EL (cell line): ENCODE measurements at regions not wholly inside any gene's neighbourhood (a gene's known extent, or its start where the extent isn't known, plus 50 kb on each side); places are given as distances from the start of the nearest gene placed in this dataset.
"Not testable (repeated sequence)": the region's sequence is repeated elsewhere in the genome, so short reads cannot be mapped to it uniquely, and the experiment has no call there.

Experiments
- DNase-seq: peaks from one replicate; pipeline ENCODE4 v3.0.0-alpha.2; 2016

DNA sequence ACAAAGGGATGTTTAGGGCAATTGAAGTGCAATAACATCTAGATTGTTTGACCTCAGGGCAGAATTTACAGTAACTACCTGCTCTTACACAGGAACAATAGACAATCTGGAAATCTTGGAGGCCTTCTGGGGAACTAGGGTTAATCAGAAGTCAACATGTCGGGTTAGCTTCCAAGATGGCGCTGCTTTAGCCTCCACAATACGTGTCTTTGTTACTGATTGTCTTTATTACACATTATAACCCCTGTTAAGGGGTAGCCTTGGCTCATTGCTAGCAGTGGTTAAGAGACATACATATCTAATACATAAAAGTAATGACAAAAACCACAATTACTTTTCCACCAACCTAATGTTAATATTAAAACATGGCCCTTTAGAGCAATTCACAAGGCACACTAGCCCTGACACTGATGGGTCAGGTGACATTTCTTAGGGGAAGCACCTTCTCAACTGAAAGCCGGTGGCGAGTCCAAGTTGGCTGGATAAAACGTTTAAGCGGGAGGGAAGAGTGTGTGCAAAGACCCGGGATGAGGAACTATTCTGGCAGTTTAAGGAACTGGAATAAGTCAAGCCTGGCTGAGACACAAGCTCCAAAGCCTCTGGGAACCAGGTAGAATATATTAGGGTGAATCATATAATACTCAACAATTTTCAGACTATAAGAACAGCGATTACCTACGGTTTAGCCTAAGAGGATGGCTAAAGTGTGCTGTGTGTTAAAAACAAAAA lies 236.9 kb downstream of the BCAS1 start:
- DNase-seq, result no peak

DNA sequence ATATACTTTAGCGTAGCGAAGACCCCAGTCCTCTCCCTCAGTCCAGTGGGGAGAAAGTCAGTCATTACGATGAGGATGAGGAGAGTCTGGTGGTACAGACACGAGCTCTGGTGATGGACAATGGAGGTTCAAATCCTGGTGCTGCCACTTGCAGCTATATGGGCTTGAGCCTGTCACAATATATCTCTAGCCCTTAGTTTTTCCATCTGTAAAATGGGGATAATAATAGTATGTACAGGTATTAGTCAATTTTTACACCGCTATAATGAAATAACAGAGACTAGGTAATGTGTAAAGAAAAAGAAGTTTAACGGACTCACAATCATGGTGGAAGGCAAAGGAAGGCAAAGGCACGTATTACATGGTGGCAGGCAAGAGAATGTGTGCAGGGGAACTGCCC lies 237.9 kb downstream of the BCAS1 start:
- no peak for DNase-seq

DNA sequence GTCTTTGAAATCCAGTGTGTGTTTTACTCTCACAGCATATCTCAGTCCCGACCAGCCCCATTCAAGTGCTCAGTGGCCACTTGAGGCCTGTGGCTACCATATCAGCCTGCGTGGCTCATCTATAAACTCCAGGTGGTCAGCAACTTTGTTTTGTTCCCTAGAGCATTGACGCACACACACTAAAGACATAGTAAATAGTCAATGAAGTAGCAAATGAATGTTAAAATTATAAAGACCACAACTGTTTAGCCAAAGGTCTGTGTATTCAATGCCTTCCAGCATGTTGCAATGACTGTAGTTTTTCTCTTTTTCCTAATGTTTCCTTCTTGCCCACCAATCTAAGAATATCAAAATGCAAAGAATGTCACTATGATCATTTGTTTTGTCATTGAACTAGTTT lies 238.2 kb upstream of the ZNF217 start:
- no peak for DNase-seq

DNA sequence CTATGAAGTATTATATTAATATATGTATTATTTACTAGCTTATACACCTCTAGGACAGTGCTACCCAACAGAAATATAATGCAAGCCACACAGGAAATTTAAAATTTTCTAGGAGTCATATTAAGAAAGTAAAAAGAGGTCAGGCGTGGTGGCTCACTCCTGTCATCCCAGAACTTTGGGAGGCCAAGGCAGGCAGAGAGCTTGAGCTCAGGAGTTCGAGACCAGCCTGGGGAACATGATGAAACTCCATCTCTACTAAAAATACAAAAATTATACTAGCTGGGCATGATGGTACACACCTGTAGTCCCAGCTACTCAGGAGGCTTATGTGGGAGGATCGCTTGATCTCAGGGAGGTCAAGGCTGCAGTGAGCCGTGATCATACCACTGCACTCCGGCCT lies 237.6 kb upstream of the ZNF217 start:
- DNase-seq, result no peak

DNA sequence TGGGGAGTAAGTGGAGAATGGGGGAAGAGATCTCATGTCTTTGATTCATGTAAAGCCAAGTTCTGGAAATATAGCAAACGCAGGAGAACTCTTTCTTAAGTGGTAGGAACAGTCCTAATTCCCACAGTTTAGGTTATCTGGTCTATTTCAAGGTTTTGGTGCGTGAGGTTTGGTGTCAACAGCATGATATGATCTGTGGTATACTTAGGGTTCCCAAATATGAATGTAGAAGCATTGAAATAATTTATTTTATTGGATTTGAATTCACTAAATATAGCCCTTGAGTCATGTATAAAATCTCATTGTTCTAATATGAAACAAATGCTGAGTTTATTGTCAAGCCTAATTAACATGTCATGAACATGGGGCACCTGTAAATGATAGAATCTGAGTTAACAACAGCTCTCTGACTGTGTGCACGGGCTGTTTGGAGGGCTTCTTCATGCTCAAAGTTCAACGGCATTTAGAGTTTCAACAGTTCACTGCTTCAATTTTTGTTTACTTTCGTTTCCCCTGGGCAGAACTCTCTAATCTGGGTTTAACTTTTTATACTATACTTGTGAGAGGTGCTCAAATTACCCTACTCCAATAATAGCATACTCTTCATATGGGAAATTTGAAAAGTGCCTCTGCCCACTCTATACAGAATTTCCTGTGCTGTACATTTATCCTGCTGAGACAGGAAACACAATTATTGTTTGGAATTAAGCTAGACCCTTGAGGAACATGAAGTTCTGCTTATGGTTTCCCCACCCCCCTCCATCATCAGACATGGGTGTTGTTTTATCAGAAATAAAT lies 236.3 kb upstream of the ZNF217 start:
- peak; percentile 57 for DNase-seq

DNA sequence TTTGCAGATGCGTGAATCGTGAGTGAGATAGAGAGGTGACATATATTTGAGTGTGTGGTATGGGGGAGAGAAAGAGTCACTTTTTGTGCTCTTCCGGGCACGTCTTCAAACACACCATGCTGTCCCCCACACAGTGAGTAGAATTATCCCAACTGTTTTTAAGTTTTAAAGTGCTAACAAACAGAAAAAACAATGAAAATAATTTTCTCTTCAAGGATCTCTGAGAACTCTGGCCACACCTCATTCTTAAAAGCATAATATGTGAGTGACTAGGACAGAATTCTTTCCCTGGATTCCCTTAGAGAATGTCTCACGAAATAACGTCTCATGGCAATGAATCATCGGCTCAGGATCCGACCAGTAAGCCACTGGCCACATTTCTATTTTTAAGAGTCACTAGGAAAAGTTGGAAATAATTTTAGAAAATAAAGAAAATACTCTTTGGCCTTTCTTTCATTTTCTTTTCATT lies 235.7 kb upstream of the ZNF217 start:
- DNase-seq, result peak; percentile 97

DNA sequence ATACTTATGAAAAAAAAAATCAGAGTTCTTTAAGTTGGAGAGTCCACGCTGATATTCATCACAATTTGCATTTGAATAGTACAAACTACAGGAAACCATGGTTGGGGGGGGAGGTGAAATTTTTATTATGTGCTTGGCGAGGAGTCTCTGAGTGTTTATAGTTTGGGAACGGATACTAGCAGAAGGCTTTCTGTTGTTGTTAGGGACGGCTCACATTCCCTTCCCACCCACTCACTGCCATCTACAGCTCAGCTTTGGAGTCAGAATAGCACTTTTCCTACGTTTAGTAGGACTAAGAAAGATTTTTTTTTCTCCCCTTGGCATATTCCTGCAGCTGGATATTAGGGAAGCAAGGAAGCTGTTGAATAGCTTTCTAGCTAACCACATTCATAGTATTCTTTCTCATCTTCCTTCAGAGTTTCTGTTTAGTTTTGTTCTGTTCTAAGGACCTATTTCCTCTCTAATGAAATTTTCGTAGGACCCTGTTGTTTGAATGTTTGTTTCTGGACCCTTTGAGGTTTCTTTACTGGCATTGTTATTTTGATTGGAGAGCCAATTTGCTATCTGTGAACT lies 235.1 kb upstream of the ZNF217 start:
- peak; percentile 93 for DNase-seq

DNA sequence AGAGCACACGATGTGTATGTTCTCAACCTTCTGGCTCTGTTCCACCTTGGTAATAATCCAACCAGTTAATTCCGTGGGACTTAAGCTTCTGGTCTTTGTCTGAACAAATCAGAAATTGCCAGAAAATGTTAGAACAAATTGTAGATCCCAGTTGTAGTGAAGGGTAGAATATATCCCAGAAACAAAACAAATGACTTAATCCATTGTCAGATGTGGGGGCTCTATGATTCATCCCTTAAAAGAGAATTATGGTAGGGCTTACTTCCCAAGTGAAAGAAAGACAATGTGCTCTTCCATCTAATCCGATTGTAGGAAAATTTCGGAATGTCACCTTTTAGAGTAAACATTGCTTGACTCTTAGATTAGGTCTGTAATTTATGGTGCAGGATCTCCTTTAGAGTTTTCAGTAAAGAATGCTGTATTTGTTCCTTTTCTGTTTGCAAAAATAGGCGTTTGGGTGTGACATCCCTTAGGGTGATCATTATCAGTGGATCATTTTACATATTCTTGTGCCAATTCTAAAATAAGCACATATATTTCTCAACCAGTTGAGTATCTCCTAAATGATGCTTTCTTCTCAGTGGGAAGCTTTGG lies 234.5 kb upstream of the ZNF217 start:
- peak; percentile 97 for DNase-seq

DNA sequence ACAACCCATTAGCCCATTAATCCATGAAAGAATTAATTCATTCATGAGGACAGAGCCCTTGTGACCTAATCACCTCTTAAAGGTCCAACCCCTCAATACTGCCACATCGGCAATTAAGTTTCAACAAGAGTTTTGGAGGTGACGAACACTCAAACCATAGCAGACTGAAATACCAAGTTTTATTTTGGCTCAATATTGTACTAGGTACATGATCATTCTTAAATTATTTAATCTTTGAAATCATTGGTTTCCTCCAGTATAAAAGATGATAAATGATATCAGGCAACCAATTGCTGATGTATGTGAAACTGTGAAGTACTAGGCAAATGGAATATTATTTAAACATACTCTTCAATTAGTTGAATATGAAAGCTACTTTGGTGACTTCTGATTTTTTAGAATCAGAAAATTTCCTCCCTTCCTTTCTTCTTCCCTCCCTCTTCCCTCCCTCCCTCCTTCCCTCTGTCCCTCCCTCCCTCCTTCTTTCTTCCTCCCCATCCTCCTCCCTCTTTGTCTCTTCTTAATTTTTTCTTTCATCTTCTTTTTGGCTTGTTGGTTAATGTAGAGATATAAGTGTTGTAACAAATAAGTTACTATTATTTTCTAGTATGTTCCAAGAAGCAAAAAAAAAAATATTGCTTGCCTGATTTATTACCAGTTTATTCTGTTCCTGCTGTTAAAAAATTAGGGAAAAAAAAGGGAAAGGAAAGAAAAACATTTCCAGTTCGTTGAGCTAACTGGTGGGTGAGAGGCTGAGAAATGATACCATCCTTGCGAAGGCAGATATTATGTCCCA lies 233.9 kb upstream of the ZNF217 start:
- no peak for DNase-seq

DNA sequence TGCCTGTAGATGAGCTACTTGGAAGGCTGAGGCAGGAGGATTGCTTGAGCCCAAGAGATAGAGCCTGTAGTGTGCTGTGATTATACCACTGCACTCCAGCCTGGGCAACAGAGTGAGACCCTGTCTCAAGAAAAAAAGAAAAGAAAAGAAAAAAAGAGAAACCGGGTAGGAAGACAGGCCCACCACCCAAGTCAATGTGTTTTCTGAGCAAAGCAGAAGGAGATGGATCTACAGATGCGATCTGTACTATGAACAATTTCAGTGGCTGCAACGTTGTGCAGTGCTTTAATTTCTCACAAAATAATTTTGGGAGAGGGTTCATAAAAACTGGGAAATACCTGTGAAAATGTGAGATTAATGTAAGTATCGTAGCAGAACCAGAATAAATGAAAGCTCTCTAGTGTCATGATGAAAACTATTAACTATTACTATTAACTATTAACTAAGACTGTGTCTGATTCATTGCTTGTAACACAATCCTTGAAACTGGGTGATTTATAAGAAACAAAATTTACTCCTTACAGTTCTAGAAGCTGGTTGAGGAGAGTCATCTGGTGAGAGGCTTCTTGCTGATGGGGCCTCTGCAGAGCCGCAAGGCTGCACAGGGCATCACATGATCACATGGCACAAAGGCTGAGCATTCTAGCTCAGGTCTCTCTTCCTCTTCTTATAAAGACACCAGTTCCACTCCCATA lies 233.1 kb upstream of the ZNF217 start:
- DNase-seq, result peak; percentile 11

DNA sequence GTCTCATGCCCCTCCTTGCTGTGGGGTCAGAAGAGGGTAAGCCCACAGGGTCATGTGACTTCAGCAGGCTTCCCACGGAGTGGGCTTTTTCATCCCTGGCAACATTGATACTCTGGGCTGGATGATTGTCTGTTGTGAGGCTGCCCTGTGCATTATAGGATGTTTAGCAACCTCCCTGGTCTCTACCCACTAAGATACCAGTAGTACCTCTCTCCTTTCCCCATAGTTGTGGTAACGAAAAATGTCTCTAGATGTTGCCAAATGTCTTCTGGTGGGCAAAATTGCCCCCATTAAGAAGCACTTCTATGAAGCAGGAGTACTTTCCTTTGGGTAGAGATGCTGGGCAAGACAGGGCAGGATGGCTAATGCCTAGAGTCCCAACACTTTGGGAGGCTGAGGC lies 232.5 kb upstream of the ZNF217 start:
- no peak for DNase-seq

DNA sequence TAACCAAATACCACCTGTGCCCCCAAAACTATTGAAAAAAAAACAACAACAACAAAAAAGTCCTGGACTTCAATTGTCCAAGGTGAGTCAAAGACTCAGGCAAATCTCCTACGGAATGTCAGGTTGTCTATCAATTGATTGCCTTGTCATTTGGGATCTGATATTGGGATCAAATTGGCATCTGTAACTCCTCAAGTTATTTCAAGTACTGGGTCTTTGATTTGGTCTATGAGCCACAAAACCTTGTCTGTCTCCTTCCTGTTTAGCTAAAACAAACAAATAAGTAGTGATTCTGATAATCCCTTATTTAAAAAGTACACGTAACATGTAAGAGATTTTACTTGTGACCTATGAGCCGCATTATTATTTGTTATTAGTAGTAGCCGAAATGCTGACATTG lies 231.6 kb upstream of the ZNF217 start:
- no peak for DNase-seq

DNA sequence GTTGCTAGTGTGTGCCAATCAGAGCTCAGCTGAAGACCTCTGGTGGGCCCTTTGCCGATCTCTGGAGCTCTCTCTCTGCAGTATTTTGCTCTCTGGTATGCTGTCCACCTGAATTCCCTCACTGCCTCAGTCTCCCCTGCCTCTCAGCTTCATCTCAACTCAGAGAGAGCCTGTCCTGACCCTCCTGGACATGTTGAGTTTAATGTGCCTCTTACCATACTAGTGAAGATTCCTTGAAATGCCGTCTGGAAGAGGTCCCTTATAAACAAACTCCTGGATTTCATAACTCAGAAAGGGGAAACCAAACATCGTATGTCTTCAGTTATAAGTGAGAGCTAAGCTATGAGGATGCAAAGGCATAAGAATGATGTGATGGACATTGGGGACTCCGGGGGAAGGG lies 231.1 kb upstream of the ZNF217 start:
- no peak for DNase-seq

DNA sequence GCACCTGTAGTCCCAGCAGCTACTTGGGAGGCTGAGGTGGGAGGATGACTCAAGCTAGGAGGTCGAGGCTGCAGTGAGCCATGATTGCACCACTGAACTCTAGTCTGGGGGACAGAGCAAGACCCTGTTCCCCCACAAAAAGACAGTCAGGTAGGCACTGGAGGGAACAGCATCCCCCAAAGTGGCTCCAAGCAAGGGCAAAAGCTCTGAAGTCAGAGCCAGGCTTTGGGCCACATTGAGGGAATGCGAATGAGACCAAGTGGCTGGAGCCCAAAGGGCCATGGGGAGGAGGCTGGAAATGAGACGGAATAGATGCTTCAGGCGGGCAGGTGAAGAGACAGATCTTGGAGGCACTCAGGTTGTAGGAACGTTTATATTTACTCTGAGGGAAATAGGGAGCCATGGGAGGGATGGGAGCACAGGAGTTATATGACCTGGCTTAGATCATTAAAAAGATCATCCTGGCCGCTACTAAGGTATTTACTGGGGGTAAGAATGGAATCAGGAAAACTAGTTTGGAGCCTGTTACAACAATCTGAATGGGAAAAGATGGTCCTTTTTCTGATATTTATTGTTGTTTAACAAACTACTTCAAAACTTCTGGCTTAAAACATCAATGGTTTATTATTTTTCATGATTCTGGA lies 229.6 kb upstream of the ZNF217 start:
- DNase-seq, result no peak

DNA sequence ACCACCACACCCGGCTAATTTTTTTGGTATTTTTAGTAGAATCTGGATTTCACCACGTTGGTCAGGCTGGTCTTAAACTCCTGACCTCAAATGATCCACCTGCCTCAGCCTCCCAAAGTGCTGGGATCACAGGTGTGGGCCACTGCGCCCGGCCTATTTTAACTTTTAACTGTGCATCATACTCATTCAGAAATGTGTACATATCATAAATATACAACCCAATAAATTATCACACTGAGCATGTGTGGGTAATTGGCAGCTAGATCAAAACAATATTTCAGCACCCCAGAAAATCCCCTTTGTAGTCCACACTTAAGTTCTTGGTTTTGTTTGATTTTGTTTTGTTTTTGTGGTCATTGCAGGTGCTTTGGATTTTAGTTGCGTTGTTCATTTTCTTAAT lies 228.9 kb upstream of the ZNF217 start:
- no peak for DNase-seq

DNA sequence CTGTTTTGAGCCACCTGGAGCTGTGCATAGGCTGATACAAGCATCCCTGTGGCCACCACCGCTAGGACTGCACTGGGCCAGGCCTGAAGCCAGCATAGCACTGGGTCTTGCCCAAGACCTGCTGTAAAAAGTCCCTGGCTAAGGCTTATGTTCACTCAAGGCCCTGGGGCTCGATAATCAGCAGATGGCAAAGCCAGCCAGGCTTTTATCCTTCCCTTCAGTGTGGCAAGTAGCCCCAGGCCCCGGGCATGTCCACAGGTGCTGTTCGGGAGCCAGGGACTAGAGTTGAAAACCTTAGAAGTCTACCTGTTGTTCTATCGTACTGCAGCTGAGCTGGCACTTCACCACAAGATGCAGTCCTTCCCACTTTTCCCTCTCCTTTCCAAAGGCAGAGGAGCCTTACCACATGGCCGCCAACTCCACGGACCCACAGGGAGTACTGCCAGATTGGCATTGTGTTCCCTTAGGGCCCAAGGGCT lies 226.4 kb upstream of the ZNF217 start:
- DNase-seq, result no peak

DNA sequence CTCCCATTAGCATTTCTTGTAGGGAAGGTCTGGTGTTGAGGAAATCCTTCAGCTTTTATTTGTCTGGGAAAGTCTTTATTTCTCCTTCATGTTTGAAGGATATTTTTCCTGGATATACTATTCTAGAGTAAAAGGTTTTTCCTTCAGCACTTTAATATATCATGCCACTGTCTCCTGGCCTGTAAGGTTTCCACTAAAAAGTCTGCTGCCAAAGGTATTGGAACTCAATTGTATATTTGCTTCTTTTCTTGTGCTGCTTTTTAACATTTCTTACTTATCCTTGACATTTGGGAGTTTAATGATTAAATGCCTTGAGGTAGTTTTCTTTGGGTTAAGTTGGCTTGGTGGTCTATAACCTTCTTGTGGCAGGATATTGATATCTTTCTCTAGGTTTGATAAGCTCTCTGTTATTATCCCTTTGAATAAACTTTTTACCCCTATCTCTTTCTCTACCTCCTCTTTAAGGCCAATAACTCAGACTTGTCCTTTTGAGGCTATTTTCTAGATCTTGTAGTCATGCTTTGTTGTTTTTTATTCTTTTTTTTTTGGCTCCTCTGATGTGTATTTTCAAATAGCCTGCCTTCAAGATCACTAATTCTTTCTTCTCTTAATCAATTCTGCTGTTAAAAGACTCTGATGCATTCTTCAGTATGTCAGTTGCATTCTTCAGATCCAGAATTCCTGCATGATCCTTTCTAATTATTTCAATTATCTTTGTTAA lies 225.0 kb upstream of the ZNF217 start:
- DNase-seq, result no peak

DNA sequence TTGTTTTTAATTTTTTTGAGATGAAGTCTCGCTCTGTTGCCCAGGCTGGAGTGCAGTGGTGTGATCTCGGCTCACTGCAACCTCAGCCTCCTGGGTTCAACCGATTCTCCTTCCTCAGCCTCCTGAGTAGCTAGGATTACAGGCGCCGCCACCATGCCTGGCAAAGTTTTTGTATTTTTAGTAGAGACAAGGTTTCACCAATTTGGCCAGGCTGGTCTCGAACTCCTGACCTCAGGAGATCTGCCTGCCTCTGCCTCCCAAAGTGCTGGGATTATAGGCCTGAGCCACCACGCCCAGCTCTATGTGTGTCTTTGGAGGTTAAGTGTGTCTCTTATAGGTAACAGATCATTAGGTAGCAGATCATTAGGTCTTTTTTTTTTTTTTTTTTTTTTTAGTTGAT lies 223.9 kb upstream of the ZNF217 start:
- not testable (repeated sequence) for DNase-seq

DNA sequence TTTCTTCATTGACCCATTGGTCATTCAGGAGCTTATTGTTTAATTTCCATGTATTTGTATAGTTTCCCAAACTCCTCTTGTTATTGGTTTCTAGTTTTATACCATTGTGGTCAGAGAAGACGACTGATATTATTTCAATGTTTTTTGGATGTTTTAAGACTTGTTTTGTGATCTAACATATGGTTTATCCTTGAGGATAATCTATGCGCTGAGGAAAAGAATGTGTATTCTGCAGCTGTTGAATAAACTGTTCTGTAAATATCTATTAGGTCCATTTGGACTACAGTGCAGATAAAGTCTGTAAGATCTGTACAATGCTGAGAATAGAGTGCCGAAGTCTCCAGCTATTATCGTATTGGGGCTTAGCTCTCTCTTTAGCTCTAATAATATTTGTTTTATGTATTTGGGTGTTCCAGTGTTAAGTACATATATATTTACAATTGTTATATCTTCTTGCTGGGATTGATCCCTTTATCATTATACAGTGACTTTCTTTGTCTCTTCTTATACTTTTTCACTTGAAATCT lies 223.3 kb upstream of the ZNF217 start:
- DNase-seq, result no peak

DNA sequence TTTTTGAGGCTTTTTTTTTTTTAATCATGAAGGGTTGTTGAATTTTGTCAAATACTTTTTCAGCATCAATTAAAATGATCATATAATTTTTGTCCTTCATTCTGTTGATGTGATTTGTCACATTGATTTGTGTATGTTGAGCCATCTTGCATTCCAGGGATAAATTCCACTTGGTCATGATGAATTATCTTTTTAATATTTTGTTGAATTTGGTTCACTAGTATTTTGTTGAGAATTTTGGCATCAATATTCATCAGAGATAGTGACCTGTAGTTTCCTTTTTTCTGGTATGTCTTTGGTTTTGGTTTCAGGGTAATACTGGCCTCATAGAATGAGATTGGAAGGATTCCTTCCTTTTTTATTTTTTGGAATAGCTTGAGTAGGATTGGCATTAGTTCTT lies 221.9 kb upstream of the ZNF217 start:
- DNase-seq, result no peak

DNA sequence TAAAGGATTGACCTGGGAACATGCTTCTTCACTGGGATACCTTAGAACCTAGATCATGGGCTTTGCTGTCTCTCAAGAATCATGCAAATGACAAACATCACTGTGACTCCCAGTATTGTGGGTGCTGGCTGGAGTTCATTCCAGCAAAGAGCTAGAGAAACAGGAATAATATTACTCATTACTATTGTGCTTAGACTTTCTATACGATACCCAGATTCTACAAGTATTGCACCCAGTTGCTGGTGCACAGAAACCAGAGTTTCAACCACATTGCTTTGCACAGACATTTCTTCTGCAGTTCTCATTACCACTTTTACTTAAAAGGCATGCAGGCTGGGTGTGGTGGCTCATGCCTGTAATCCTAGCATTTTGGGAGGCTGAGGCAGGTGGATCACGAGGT lies 220.4 kb upstream of the ZNF217 start:
- no peak for DNase-seq
